AG09309 (cell line): ENCODE measurements at regions not wholly inside any gene's neighbourhood (a gene's known extent, or its start where the extent isn't known, plus 50 kb on each side); places are given as distances from the start of the nearest gene placed in this dataset.
"Not testable (repeated sequence)": the region's sequence is repeated elsewhere in the genome, so short reads cannot be mapped to it uniquely, and the experiment has no call there.

ENCODE experiments used
- DNase-seq: peaks from one replicate; pipeline ENCODE4 v3.0.0-alpha.2; 2010; ENCODE audit warnings: low read depth
- H3K4me3 ChIP-seq: 2 replicates; pipeline ENCODE4 v1.5.1; 2011; ENCODE audit warnings: mild to moderate bottlenecking, low read depth, low read length, moderate library complexity; ENCODE audit not compliant: control insufficient read depth
- CTCF ChIP-seq: IDR thresholded peaks from 2 replicates; pipeline ENCODE4 v1.5.1; 2011; ENCODE audit warnings: mild to moderate bottlenecking, low read depth, low read length, inconsistent platforms; ENCODE audit not compliant: insufficient read depth, control insufficient read depth; ENCODE audit errors: missing control alignments

- DNase-seq, result no peak
- no peak overlapping the region for H3K4me3 ChIP-seq
- TF ChIP-seq CTCF, result no peak
Measured at GRCh38 chr1:199020904-199021303, 382.1 kb downstream of the PTPRC start.

GRCh38 chr1:199029401-199029800 lies 390.6 kb downstream of the PTPRC start:
- TF ChIP-seq CTCF, result no peak
- no peak overlapping the region for H3K4me3 ChIP-seq
- no peak for DNase-seq

- DNase-seq, result no peak
- TF ChIP-seq CTCF, result no peak
Measured at GRCh38 chr1:199029855-199030254, 391.0 kb downstream of the PTPRC start.

GRCh38 chr1:199030541-199030940 lies 391.7 kb downstream of the PTPRC start:
- H3K4me3 ChIP-seq, DNase-seq: not testable (repeated sequence)

More at GRCh38 chr1:199029855-199030254, 391.0 kb downstream of the PTPRC start:
- H3K4me3 ChIP-seq, result no peak overlapping the region

- not testable (repeated sequence) for H3K4me3 ChIP-seq, DNase-seq
Measured at GRCh38 chr1:199031170-199031569, 392.3 kb downstream of the PTPRC start.

DNA sequence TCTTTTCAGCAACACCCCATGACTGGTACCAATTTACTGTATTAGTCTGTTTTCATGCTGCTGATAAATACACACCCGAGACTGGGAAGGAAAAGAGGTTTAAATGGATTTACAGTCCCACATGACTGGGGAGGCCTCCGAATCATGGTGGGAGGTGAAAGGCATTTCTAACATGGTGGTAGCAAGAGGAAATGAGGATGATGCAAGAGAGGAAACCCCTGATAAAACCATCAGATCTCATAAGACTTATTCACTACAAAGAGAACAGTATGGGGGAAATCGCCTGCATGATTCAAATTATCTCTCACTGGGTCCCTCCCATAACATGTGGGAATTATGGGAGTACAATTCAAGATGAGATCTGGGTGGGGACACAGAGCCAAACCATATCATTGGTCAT lies 393.6 kb downstream of the PTPRC start:
- DNase-seq, H3K4me3 ChIP-seq: not testable (repeated sequence)

- DNase-seq, result no peak
- H3K4me3 ChIP-seq, result no peak overlapping the region
- no peak for TF ChIP-seq CTCF
Measured at GRCh38 chr1:199033661-199034060, 394.8 kb downstream of the PTPRC start.

- TF ChIP-seq CTCF, result no peak
- DNase-seq, result no peak
- H3K4me3 ChIP-seq, result no peak overlapping the region
Measured at GRCh38 chr1:199038156-199038555, 399.3 kb downstream of the PTPRC start.
